Mammary epithelial cell (primary cell): ENCODE measurements at regions not wholly inside any gene's neighbourhood (a gene's known extent, or its start where the extent isn't known, plus 50 kb on each side); places are given as distances from the start of the nearest gene placed in this dataset.

ENCODE experiments used
- CTCF ChIP-seq, 2 donors: IDR thresholded peaks in 1 of 2; conservative IDR thresholded peaks in 1 of 2; 2 replicates each; pipeline ENCODE4 v1.5.1; 2011 to 2012; ENCODE audit warnings: inconsistent platforms in 2 of 2, low read length in 2 of 2, mild to moderate bottlenecking in 2 of 2, control low read depth in 1 of 2, low read depth in 1 of 2; ENCODE audit not compliant: insufficient read depth in 1 of 2; ENCODE audit errors: extremely low read depth in 1 of 2
- EZH2 ChIP-seq: IDR thresholded peaks from 2 replicates; pipeline ENCODE4 v1.6.1; 2012; ENCODE audit warnings: low read length, inconsistent platforms, borderline replicate concordance

- no peak for TF ChIP-seq CTCF (conservative IDR thresholded peaks at IDR 0.05 in 1 of 2, IDR thresholded peaks at IDR 0.05 in 1 of 2; ENCODE audit: extremely low read depth in 1 of 2, insufficient read depth in 1 of 2, low read depth in 1 of 2, low read length in 2 of 2)
- TF ChIP-seq EZH2, result no peak
Measured at GRCh38 chr15:99511866-99512661, 53.7 kb upstream of the MEF2A start.
